Nephron (organoid): ENCODE measurements at regions not wholly inside any gene's neighbourhood (a gene's known extent, or its start where the extent isn't known, plus 50 kb on each side); places are given as distances from the start of the nearest gene placed in this dataset.

Experiments
- H3K27ac Mint-ChIP-seq, 3 experiments: 2 replicates each; pipeline ENCODE4 v1.8.0; 2020; ENCODE audit warnings: mixed read lengths in 3 of 3, mild to moderate bottlenecking in 2 of 3, moderate library complexity in 1 of 3
- H3K27me3 Mint-ChIP-seq: 2 replicates; pipeline ENCODE4 v1.8.0; 2021; ENCODE audit warnings: low read depth, mild to moderate bottlenecking, moderate library complexity, mixed read lengths
- H3K36me3 Mint-ChIP-seq: 2 replicates; pipeline ENCODE4 v1.8.0; 2020; ENCODE audit warnings: low read depth, mixed read lengths
- H3K4me1 Mint-ChIP-seq: 2 replicates; pipeline ENCODE4 v1.8.0; 2020; ENCODE audit warnings: mixed read lengths
- H3K4me3 Mint-ChIP-seq, 3 experiments: 2 replicates each; pipeline ENCODE4 v1.8.0; 2020; ENCODE audit warnings: mild to moderate bottlenecking in 3 of 3, mixed read lengths in 3 of 3, moderate library complexity in 2 of 3
- H3K9me3 Mint-ChIP-seq: 2 replicates; pipeline ENCODE4 v1.8.0; 2020; ENCODE audit warnings: mixed read lengths
- CTCF ChIP-seq, 3 experiments: fragments of 200-600 bp; sonication (generic); IDR thresholded peaks; one replicate each; pipeline ENCODE4 v1.5.0; 2021; ENCODE audit warnings: antibody characterized with exemption in 3 of 3; ENCODE audit not compliant: unreplicated experiment in 3 of 3

- H3K9me3 Mint-ChIP-seq: peaks cover 4% of the 10 kb centered on the region
- H3K36me3 Mint-ChIP-seq: no peaks in the 10 kb centered on the region
- H3K27ac Mint-ChIP-seq: peak overlapping the region; percentile 66 to 96 (median 90)
- TF ChIP-seq CTCF (IDR thresholded peaks at IDR 0.05; ENCODE audit: unreplicated experiment in 3 of 3): no peak
- H3K4me1 Mint-ChIP-seq: peaks cover 22% of the 10 kb centered on the region
- no peaks in the 10 kb centered on the region for H3K27me3 Mint-ChIP-seq
- no peak overlapping the region for H3K4me3 Mint-ChIP-seq
Measured at GRCh38 chr16:65710107-65710506, 588.2 kb upstream of the CDH11 start.

GRCh38 chr16:65704866-65705265 is 583.0 kb upstream of the CDH11 start:
- Mint-ChIP-seq H3K27ac (no peak overlapping the region), H3K27me3 (no peaks in the 10 kb centered on the region), H3K4me1 (peaks cover 41% of the 10 kb centered on the region), H3K4me3 (no peak overlapping the region), H3K36me3 (no peaks in the 10 kb centered on the region), H3K9me3 (no peaks in the 10 kb centered on the region)
- TF ChIP-seq CTCF (IDR thresholded peaks at IDR 0.05; ENCODE audit: unreplicated experiment in 3 of 3): peak in 1 of 3 experiments; percentile 26

GRCh38 chr16:65702707-65703402 is 581.0 kb upstream of the CDH11 start:
- H3K4me1 Mint-ChIP-seq: peaks cover 41% of the 10 kb centered on the region
- no peak overlapping the region for H3K4me3 Mint-ChIP-seq
- peaks cover 2% of the 10 kb centered on the region for H3K9me3 Mint-ChIP-seq
- H3K27ac Mint-ChIP-seq: peak overlapping the region in 1 of 3 experiments; percentile 64
- no peaks in the 10 kb centered on the region for H3K27me3 Mint-ChIP-seq
- H3K36me3 Mint-ChIP-seq: no peaks in the 10 kb centered on the region
- no peak for TF ChIP-seq CTCF (IDR thresholded peaks at IDR 0.05; ENCODE audit: unreplicated experiment in 3 of 3)

GRCh38 chr16:65700596-65700995 is 578.7 kb upstream of the CDH11 start:
- Mint-ChIP-seq H3K27me3 (no peaks in the 10 kb centered on the region), H3K4me3 (peak overlapping the region in 1 of 3 experiments; percentile 13), H3K9me3 (peaks cover 9% of the 10 kb centered on the region), H3K36me3 (no peaks in the 10 kb centered on the region), H3K4me1 (peaks cover 56% of the 10 kb centered on the region), H3K27ac (peak overlapping the region in 1 of 3 experiments; percentile 99)
- TF ChIP-seq CTCF (IDR thresholded peaks at IDR 0.05; ENCODE audit: unreplicated experiment in 3 of 3): no peak

GRCh38 chr16:65698791-65699321 is 577.0 kb upstream of the CDH11 start:
- H3K36me3 Mint-ChIP-seq: no peaks in the 10 kb centered on the region
- H3K4me3 Mint-ChIP-seq: peak overlapping the region; percentile 18 to 37 (median 31)
- H3K4me1 Mint-ChIP-seq: peaks cover 56% of the 10 kb centered on the region
- H3K9me3 Mint-ChIP-seq: peaks cover 9% of the 10 kb centered on the region
- no peaks in the 10 kb centered on the region for H3K27me3 Mint-ChIP-seq
- H3K27ac Mint-ChIP-seq: peak overlapping the region in 1 of 3 experiments; percentile 99
- no peak for TF ChIP-seq CTCF (IDR thresholded peaks at IDR 0.05; ENCODE audit: unreplicated experiment in 3 of 3)

GRCh38 chr16:65697521-65697920 is 575.7 kb upstream of the CDH11 start:
- H3K27ac Mint-ChIP-seq: peak overlapping the region in 2 of 3 experiments; percentile 94 to 99
- H3K27me3 Mint-ChIP-seq: no peaks in the 10 kb centered on the region
- H3K4me3 Mint-ChIP-seq: peak overlapping the region in 1 of 3 experiments; percentile 8
- peaks cover 46% of the 10 kb centered on the region for H3K4me1 Mint-ChIP-seq
- peaks cover 9% of the 10 kb centered on the region for H3K9me3 Mint-ChIP-seq
- no peak for TF ChIP-seq CTCF (IDR thresholded peaks at IDR 0.05; ENCODE audit: unreplicated experiment in 3 of 3)
- no peaks in the 10 kb centered on the region for H3K36me3 Mint-ChIP-seq
